HG03045 (cell line): ENCODE measurements at regions not wholly inside any gene's neighbourhood (a gene's known extent, or its start where the extent isn't known, plus 50 kb on each side); places are given as distances from the start of the nearest gene placed in this dataset.

Source experiments
- ATAC-seq: cut with Tn5 transposase; IDR thresholded peaks from one replicate; pipeline ENCODE4 v1.9.1; 2021; ENCODE audit warnings: mild to moderate bottlenecking, moderate library complexity; ENCODE audit not compliant: unreplicated experiment

- no peak for ATAC-seq
Observed at GRCh38 chr21:16071761-16072160, 342.0 kb downstream of the USP25 start.

GRCh38 chr21:16072221-16072620 lies 342.4 kb downstream of the USP25 start:
- no peak for ATAC-seq

GRCh38 chr21:16072737-16073136 lies 343.0 kb downstream of the USP25 start:
- no peak for ATAC-seq

- ATAC-seq = no peak
Observed at GRCh38 chr21:16073586-16073985, 343.8 kb downstream of the USP25 start.

GRCh38 chr21:16074950-16075489 lies 345.2 kb downstream of the USP25 start:
- no peak for ATAC-seq

GRCh38 chr21:16075649-16076282 lies 346.0 kb downstream of the USP25 start:
- no peak for ATAC-seq

GRCh38 chr21:16076465-16076864 lies 346.7 kb downstream of the USP25 start:
- no peak for ATAC-seq

GRCh38 chr21:16078382-16078781 lies 348.6 kb downstream of the USP25 start:
- ATAC-seq = no peak

GRCh38 chr21:16079830-16080229 lies 350.0 kb downstream of the USP25 start:
- ATAC-seq = no peak

- no peak for ATAC-seq
Observed at GRCh38 chr21:16081304-16081703, 351.5 kb downstream of the USP25 start.

- no peak for ATAC-seq
Observed at GRCh38 chr21:16082038-16082816, 352.4 kb downstream of the USP25 start.

GRCh38 chr21:16084776-16085364 lies 355.1 kb downstream of the USP25 start:
- no peak for ATAC-seq

GRCh38 chr21:16085421-16085820 lies 355.6 kb downstream of the USP25 start:
- no peak for ATAC-seq

- no peak for ATAC-seq
Observed at GRCh38 chr21:16086121-16086520, 356.3 kb downstream of the USP25 start.

GRCh38 chr21:16086936-16087335 lies 357.2 kb downstream of the USP25 start:
- no peak for ATAC-seq

- no peak for ATAC-seq
Observed at GRCh38 chr21:16087523-16087922, 357.7 kb downstream of the USP25 start.

GRCh38 chr21:16088056-16088455 lies 358.3 kb downstream of the USP25 start:
- no peak for ATAC-seq

- ATAC-seq = no peak
Observed at GRCh38 chr21:16095005-16095404, 365.2 kb downstream of the USP25 start.

GRCh38 chr21:16096988-16097387 lies 367.2 kb downstream of the USP25 start:
- ATAC-seq = no peak

- no peak for ATAC-seq
Observed at GRCh38 chr21:16102113-16102512, 372.3 kb downstream of the USP25 start.

- ATAC-seq = no peak
Observed at GRCh38 chr21:16108561-16109075, 378.8 kb downstream of the USP25 start.
